AG04449 (cell line): ENCODE measurements at regions not wholly inside any gene's neighbourhood (a gene's known extent, or its start where the extent isn't known, plus 50 kb on each side); places are given as distances from the start of the nearest gene placed in this dataset.
A peak's percentile ranks its signal among the peaks of the same experiment; 100 is the strongest.

Experiments used
- CTCF ChIA-PET: fragments of 350-600 bp; formaldehyde crosslinking; extraction: SDS; loops from one replicate; lab custom pipeline; 2021; ENCODE audit warnings: antibody characterized with exemption; lab: Yijun Ruan, JAX
- POLR2A ChIA-PET: fragments of 400-600, 350-600 bp; formaldehyde crosslinking; extraction: SDS; loops from one replicate; lab custom pipeline; 2020; ENCODE audit warnings: antibody characterized with exemption, inconsistent platforms; lab: Yijun Ruan, JAX
- DNase-seq: peaks from one replicate; pipeline ENCODE4 v3.0.0-alpha.2; 2010; ENCODE audit warnings: low read depth, low spot score
- H3K4me3 ChIP-seq: 2 replicates; pipeline ENCODE4 v1.5.1; 2011; ENCODE audit warnings: low read depth, mild to moderate bottlenecking, control low read depth, low read length
- TF ChIP-seq, protein P1 (sequence below): IDR thresholded peaks from one replicate; pipeline ENCODE4 v1.5.1; 2011; ENCODE audit warnings: mild to moderate bottlenecking, moderate library complexity, low read length, control low read depth, inconsistent platforms; ENCODE audit not compliant: insufficient read depth; ENCODE audit errors: missing control alignments

DNA sequence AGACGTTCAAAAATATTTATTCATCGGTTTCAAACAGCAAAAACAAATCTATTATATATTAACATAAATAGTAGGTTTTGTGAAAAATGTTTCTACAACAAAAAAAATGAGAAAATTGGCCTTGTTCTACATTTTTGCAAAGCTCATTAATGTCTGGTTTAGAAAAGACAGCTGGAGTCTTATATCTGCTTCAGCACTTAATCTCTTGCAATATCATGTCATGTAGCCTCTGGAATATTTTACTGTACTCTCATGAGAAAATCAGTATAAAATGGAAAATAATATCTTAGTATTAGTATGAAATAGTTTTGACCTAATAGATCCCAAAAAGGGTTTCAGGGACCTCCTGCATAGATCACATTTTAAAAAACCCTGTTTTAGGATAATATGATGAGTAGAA, 326.6 kb downstream of the ARL4A start:
- no peak for DNase-seq
- no peak overlapping the region for H3K4me3 ChIP-seq
- POLR2A ChIA-PET, result no interaction called here
- CTCF ChIA-PET, result no interaction called here
- TF ChIP-seq, protein P1, sequence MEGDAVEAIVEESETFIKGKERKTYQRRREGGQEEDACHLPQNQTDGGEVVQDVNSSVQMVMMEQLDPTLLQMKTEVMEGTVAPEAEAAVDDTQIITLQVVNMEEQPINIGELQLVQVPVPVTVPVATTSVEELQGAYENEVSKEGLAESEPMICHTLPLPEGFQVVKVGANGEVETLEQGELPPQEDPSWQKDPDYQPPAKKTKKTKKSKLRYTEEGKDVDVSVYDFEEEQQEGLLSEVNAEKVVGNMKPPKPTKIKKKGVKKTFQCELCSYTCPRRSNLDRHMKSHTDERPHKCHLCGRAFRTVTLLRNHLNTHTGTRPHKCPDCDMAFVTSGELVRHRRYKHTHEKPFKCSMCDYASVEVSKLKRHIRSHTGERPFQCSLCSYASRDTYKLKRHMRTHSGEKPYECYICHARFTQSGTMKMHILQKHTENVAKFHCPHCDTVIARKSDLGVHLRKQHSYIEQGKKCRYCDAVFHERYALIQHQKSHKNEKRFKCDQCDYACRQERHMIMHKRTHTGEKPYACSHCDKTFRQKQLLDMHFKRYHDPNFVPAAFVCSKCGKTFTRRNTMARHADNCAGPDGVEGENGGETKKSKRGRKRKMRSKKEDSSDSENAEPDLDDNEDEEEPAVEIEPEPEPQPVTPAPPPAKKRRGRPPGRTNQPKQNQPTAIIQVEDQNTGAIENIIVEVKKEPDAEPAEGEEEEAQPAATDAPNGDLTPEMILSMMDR, result no peak

DNA sequence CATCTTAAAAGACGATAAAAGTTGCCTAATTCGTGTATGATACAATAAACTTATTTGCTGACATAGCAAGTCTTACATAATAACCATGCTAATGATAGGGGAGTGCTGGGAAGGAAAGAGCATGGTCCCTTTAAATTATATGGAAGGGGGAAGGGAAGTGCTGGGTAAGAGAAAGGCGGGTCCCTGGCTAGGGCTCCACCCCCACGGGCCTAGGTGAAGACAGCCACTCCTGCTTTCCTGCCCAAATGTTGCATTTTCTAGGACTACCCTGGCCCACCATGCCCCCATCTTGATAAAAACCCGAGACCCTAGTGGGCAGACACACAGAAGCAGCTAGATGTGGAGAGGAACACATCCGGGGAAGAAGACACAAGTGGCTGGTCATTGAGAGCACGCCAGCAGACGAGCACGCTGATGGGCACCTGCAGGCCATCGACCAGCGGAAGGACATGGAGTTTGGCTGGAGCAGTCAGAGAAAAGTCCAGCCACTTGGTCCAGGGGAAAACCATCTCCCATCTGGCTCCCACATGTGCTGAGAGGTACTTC, 328.7 kb downstream of the ARL4A start:
- CTCF ChIA-PET, result no interaction called here
- DNase-seq, result no peak
- POLR2A ChIA-PET, result no interaction called here
- no peak overlapping the region for H3K4me3 ChIP-seq
- TF ChIP-seq, protein P1, result no peak

DNA sequence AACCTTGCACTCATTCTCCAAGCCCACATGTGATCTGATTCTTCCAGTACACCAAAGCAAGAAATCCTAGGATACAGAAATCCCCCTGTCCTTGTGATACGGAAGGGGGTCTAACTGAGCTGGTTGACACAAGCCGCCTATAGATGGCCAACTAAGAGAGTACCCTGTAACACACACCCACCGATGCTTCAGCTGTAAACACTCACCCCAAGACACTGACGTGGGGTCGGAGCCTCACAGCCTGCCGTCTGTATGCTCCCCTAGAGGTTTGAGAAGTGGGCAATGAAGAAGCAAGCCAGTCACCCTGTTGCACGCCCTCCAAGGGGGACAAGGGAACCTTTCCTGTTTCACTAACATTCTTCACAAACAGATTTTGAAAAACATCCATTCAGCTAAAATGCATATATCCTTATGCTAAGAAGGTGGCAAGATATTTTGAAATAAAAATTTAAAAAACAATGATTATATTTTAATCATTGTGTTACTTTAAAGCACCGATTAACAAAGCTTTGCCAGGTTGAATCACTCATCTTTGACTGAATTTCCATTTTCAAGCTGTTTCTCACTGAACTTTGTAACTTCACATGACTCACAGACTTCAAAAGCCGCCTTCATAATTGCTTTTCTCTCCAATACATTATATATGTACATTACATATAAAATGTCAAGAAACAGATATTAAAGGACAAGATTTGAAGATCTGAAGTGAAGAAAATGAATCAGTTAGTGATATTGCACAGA, 329.3 kb downstream of the ARL4A start:
- TF ChIP-seq, protein P1, result no peak
- ChIA-PET POLR2A (no interaction called here), CTCF (no interaction called here)
- H3K4me3 ChIP-seq, result no peak overlapping the region
- DNase-seq, result no peak

DNA sequence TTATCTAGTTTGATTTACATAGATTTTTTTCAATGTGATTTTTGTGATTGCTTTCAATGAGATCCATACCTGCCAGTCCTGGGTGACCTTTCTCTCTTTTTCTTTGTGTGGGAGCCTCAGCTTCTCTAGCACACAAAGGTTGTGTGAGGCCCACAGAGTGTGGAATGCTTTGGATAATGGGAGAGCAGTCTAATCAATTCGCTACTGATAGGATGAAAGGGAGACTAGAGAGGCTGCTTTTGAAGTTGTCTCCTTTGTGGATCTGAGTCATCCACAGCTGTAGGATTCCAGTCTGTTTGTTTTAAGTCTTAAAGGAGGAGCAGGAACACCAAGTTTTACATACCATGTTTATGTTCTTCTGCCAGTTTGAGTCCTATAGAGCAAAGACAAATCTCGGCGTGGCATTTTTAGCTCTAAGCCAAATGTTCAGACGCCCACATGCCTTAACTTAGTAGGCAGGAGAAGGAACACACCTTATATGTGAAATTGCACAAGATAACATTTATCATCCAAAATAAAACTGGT, 330.0 kb downstream of the ARL4A start:
- DNase-seq, result peak; percentile 0
- no peak overlapping the region for H3K4me3 ChIP-seq
- CTCF ChIA-PET, result no interaction called here
- TF ChIP-seq, protein P1, result no peak
- POLR2A ChIA-PET, result no interaction called here

DNA sequence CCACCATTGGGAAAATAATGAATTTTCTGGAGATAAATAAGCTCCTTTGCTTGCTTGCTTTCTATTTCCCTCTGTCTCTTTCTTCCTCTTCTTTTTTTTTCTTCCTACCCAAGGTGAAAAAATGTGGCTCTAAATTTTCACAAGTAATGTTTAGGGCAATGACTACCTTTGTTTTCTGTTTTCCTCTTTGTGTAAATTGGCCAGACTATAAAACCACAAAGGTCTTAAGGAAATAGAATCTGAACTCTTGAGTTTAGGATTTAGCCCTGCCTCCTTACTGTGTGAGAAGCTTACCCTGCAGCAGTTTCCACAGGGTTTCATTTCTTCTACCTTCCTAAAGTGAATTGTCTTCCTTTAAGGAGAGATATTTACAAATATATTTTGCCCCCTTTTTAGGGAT, 330.4 kb downstream of the ARL4A start:
- CTCF ChIA-PET, result no interaction called here
- TF ChIP-seq, protein P1, result no peak
- DNase-seq, result no peak
- no peak overlapping the region for H3K4me3 ChIP-seq
- POLR2A ChIA-PET, result no interaction called here

DNA sequence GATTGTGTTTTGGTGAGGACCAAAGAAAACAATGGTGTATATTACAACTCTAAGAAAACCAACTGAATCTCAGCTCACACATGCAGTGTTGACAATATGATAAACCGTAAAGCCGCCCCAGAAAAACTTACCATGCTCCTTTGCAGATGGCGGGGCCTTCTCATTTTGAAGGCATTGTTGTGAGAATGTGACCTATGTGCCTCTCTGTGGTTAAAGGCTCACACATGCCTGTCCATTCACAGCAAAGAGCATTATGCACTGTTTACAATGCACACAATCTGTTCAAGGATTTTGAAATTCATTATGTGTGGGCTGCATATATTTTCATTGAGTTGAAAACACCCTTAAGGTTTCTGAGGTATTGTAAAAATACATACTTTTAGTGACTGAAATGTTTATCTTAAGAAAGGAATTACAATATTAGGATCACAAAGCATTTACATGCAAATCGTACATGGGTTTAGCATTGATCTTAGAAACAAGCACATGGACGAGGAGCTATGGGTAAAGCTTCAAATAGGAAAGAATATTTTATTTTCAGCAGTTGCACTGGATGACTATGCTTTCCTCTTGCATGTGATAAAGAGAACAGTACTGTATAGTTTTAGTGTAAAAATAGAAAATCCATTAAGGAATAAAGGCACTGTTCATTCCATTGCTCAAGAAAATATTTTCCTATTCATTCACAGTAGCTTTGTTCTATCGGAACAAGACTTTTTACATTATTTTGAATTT, 334.3 kb downstream of the ARL4A start:
- no peak for DNase-seq
- POLR2A ChIA-PET, result no interaction called here
- CTCF ChIA-PET, result no interaction called here
- TF ChIP-seq, protein P1, result no peak
- H3K4me3 ChIP-seq, result no peak overlapping the region
